ENCODE measurements at regions not wholly inside any gene's neighbourhood (a gene's known extent, or its start where the extent isn't known, plus 50 kb on each side); places are given as distances from the start of the nearest gene placed in this dataset.

DNA sequence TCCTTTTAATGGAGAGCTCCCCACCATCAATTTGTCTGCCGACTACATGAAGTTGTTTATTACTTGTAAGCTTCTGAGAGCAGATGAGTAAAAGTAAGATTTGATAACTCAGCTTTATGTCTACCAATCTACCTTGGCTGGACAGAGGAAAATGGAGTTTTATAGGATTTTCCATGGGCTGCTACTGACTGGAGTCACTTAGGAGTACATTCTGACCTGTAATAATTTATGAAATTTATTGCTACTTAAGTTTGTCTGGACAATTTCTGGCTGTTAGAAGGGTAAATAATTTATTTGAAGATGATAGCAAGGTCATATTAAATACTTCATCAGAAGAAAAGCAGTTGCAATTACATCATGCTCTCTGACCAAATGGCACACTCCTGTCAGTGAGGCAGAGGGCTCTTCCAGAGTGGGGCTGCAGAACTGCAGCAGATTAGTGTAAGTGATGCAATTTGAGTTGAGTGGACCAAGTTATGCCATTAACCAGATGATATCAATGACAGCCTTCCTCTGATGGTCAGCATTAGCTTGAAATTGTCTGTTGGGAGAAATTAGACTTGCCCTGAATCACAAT, 736.7 kb upstream of the PTBP2 start:
- no peak overlapping the region for H3K27ac ChIP-seq
- TF ChIP-seq POLR2A (IDR thresholded peaks at IDR 0.05): no peak
- TF ChIP-seq, protein P1, sequence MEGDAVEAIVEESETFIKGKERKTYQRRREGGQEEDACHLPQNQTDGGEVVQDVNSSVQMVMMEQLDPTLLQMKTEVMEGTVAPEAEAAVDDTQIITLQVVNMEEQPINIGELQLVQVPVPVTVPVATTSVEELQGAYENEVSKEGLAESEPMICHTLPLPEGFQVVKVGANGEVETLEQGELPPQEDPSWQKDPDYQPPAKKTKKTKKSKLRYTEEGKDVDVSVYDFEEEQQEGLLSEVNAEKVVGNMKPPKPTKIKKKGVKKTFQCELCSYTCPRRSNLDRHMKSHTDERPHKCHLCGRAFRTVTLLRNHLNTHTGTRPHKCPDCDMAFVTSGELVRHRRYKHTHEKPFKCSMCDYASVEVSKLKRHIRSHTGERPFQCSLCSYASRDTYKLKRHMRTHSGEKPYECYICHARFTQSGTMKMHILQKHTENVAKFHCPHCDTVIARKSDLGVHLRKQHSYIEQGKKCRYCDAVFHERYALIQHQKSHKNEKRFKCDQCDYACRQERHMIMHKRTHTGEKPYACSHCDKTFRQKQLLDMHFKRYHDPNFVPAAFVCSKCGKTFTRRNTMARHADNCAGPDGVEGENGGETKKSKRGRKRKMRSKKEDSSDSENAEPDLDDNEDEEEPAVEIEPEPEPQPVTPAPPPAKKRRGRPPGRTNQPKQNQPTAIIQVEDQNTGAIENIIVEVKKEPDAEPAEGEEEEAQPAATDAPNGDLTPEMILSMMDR (IDR thresholded peaks at IDR 0.05): no peak
- H3K27me3 ChIP-seq: no peaks in the 10 kb centered on the region
- DNase-seq (no peak), ATAC-seq (no peak)
- H3K4me1 ChIP-seq: no peaks in the 10 kb centered on the region
- 21 to 32% methylated on average over 1 of the region's 1 CpG for WGBS, 2 donors
- H3K4me3 ChIP-seq: no peak overlapping the region
- H3K9me3 ChIP-seq: no peaks in the 10 kb centered on the region
- no peaks in the 10 kb centered on the region for H3K36me3 ChIP-seq (replicated peaks in 1 of 2; ENCODE audit: insufficient read depth in 1 of 2, low read depth in 2 of 2)
- intact Hi-C loops (cut with DNase I): no loop called here

DNA sequence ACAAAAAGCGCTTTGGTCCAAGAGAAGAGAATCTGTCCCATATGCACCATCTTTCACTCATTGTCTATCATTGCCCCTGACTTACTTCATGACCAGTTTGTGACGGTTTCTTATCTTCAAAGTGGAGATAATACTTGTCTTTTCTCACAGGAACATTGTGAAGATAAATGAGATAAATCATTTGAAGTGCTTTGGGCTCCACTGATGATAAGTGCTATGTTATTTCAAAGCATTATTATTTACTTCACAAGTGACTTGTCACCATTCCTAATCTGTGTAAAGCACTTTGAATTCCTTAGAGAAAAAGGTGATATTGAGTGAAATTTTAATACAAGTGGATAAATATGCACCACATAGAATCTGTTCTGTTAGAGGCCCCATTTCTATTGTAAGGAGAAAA, 731.6 kb upstream of the PTBP2 start:
- Histone ChIP-seq H3K36me3 (replicated peaks in 1 of 2; ENCODE audit: insufficient read depth in 1 of 2, low read depth in 2 of 2) (no peaks in the 10 kb centered on the region), H3K4me1 (no peaks in the 10 kb centered on the region), H3K9me3 (no peaks in the 10 kb centered on the region), H3K27me3 (no peaks in the 10 kb centered on the region), H3K27ac (no peak overlapping the region), H3K4me3 (no peak overlapping the region)
- TF ChIP-seq, protein P1 (IDR thresholded peaks at IDR 0.05): no peak
- TF ChIP-seq POLR2A (IDR thresholded peaks at IDR 0.05): no peak
- DNase-seq (no peak), ATAC-seq (no peak)
- 52 to 59% methylated on average over 2 of the region's 2 CpGs for WGBS, 2 donors
- intact Hi-C loops (cut with DNase I): no loop called here

DNA sequence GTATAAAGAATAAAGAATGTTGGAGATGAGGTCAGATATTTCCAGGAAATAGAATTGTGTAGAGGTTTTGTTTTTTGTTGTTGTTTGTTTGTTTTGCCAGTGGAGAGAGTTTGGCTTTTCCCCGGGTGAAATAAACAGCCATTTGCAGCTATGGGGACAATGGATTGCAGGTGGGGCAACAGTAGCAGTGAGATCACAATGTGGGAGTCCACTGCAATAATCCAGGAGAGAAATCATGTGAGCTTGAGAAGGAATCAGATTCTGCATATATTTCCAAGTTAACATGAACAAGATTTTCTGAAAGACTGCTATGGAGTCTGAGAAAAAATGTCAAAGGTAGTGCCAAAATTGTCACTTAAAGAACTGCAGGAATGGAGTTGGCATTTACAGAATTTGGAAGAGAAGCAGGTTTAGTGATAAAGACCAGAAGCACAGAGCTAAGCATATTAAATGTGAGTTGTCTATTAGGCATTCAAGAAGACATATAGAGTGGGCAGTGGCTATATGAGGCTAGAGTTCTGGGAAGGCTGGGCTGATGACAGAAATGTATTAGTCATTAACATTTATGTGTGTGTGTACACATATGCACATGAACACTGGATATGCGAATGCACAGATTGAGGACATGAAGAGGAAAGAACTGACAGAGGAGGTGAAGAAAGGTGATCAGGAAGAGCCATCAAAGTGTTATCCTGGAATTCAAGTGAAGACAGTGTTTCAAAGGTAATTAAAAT, 729.6 kb upstream of the PTBP2 start:
- ATAC-seq (no peak), DNase-seq (no peak)
- Histone ChIP-seq H3K4me3 (no peak overlapping the region), H3K36me3 (replicated peaks in 1 of 2; ENCODE audit: insufficient read depth in 1 of 2, low read depth in 2 of 2) (no peaks in the 10 kb centered on the region), H3K27ac (no peak overlapping the region), H3K9me3 (no peaks in the 10 kb centered on the region), H3K4me1 (no peaks in the 10 kb centered on the region), H3K27me3 (no peaks in the 10 kb centered on the region)
- 42 to 47% methylated on average over 2 of the region's 2 CpGs for WGBS, 2 donors
- TF ChIP-seq, protein P1 (IDR thresholded peaks at IDR 0.05): no peak
- TF ChIP-seq POLR2A (IDR thresholded peaks at IDR 0.05): no peak
- intact Hi-C loops (cut with DNase I): no loop called here

DNA sequence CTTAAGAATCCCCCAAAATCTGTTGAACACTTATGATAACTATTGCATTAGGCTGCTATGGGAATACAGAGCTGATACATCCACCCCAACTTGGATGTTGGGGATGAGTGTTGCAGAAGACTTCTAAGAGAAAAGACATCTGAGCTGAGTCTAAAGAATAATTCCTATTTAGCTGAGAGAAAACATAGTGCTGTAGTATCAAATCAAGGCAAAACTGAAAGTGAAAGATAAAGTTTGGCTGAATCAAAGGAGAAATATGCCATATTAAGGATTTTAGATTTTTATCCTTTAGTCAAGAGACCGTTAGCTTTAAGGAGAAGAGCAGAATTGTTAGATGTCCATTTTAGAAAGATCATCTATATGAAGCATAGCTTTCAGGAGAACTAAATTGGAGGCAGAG, 726.9 kb upstream of the PTBP2 start:
- ATAC-seq (no peak), DNase-seq (no peak)
- Histone ChIP-seq H3K27ac (no peak overlapping the region), H3K4me3 (no peak overlapping the region), H3K36me3 (replicated peaks in 1 of 2; ENCODE audit: insufficient read depth in 1 of 2, low read depth in 2 of 2) (no peaks in the 10 kb centered on the region), H3K4me1 (no peaks in the 10 kb centered on the region), H3K9me3 (no peaks in the 10 kb centered on the region), H3K27me3 (no peaks in the 10 kb centered on the region)
- 42 to 47% methylated on average over 1 of the region's 1 CpG for WGBS, 2 donors
- TF ChIP-seq POLR2A (IDR thresholded peaks at IDR 0.05): no peak
- TF ChIP-seq, protein P1 (IDR thresholded peaks at IDR 0.05): no peak
- intact Hi-C loops (cut with DNase I): no loop called here

DNA sequence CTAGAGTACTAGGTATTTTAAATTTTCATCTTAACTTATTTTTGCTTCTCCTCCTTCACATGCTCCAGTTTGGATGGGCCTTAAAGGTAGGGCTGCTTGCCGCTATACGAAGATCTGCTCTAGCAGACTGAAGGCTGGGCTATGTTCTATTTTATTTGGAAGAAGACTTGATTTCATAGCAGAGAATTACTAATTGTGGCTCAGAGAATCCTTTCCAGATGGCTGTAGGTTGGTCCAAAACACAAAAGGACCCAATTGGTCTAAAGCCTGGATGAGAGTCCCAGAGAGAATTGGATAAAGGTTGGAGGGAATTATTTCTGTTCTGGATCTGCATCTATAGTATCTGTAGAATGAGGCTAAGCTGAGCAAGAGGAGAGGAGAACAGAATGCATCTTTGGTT, 719.4 kb upstream of the PTBP2 start:
- TF ChIP-seq, protein P1 (IDR thresholded peaks at IDR 0.05): no peak
- TF ChIP-seq POLR2A (IDR thresholded peaks at IDR 0.05): no peak
- DNase-seq (no peak), ATAC-seq (no peak)
- no peaks in the 10 kb centered on the region for H3K4me1 ChIP-seq
- H3K27me3 ChIP-seq: no peaks in the 10 kb centered on the region
- WGBS, 2 donors: 82 to 87% methylated on average over 2 of the region's 2 CpGs
- no peak overlapping the region for H3K4me3 ChIP-seq
- no peak overlapping the region for H3K27ac ChIP-seq
- no peaks in the 10 kb centered on the region for H3K36me3 ChIP-seq (replicated peaks in 1 of 2; ENCODE audit: insufficient read depth in 1 of 2, low read depth in 2 of 2)
- intact Hi-C loops (cut with DNase I): no loop called here
- no peaks in the 10 kb centered on the region for H3K9me3 ChIP-seq
